ENCODE measurements at regions not wholly inside any gene's neighbourhood (a gene's known extent, or its start where the extent isn't known, plus 50 kb on each side); places are given as distances from the start of the nearest gene placed in this dataset.
"Not testable (repeated sequence)": the region's sequence is repeated elsewhere in the genome, so short reads cannot be mapped to it uniquely, and the experiment has no call there.

DNA sequence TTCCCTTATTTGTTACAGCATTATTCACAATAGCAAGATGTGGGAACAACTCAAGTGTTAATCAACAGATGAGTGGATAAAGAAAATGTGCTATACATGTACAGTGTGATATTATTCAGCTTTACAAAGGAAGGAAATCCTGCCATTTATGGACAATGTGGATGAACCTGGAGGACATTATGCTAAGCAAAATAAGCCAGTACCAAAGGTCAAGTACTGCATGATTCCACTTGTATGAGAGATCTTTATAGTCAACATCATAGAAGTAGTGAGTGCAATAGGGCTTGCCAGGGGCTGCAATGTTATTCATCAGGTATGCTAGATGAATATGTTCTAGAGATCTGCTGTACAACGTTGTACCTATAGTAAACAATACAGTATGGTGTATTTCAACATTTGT lies 138.5 kb upstream of the AGR3 start:
- no peak for DNase-seq

GRCh38 chr7:17021205-17021604 lies 139.4 kb upstream of the AGR3 start:
- DNase-seq = no peak

DNA sequence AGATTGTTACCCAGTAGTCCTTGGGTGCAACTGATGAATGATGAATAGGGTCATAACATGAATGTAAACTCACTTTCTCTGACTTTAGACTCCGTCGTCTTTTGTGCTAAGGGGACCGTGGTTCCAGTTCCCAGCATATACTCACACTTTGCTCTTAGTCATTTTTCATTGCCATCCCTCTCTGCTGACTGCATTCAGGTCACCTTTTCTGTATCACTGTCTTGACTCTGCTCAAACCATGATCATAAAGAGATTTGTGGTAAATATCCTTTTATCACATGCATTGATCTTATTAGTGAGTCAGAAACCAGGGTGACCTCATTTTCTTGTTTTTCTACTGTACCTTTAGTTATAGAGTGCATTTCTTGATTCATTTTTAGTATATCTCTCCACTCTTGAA lies 141.1 kb upstream of the AGR3 start:
- peak; percentile 17 to 20 for DNase-seq

DNA sequence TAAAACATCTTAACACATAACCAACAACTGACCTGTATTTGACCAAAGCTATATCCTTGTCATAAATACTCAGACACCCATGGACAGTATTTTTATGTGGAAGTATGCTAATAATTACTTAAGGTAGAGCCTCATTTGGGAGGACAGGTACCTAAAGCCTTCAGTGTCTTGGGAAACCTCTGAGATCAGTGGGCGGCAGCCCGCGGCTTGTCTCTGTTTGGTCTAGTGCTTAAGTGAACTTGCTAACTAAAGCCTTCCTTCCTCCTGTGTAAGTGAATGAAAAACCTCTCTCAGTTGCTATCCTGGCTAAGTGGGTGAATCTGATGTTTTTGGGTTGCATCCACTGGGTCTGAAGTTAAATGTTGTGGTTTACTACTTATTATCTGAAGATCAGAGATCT lies 144.5 kb upstream of the AGR3 start:
- no peak for DNase-seq

DNA sequence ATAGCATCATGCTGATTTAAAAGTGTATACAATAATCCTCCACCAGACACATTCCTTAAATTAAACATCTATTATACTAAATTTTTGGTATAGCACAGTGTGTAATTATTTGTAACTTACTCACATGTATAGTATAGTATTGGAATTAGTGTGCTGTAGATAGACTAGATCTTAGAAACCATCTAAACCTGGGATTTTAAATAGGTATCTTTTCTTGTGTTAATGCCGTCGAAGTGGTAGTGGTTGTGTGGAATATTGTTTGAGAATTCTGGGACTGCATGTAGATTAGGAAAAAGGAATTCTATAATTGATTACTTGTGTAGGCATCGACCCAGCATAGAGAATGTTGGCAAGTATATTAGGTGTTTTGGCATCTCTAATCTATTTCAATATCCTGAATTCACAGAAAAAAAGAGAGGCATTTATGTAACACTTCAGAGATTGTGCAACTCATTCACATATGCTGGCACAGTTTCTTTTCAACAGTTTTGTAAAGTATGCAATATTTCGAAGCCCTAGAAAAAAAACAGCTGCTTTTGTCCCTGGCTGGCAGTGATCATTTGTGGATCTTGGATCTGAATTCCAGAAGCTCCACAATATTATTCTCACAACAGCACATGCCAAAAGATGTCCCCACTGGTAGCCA lies 145.5 kb upstream of the AGR3 start:
- no peak for DNase-seq

- DNase-seq = no peak
Observed at GRCh38 chr7:17027789-17028152, 146.0 kb upstream of the AGR3 start.

GRCh38 chr7:17029150-17029549 lies 147.4 kb upstream of the AGR3 start:
- DNase-seq = no peak

- DNase-seq = no peak
Observed at GRCh38 chr7:17030559-17030958, 148.8 kb upstream of the AGR3 start.

DNA sequence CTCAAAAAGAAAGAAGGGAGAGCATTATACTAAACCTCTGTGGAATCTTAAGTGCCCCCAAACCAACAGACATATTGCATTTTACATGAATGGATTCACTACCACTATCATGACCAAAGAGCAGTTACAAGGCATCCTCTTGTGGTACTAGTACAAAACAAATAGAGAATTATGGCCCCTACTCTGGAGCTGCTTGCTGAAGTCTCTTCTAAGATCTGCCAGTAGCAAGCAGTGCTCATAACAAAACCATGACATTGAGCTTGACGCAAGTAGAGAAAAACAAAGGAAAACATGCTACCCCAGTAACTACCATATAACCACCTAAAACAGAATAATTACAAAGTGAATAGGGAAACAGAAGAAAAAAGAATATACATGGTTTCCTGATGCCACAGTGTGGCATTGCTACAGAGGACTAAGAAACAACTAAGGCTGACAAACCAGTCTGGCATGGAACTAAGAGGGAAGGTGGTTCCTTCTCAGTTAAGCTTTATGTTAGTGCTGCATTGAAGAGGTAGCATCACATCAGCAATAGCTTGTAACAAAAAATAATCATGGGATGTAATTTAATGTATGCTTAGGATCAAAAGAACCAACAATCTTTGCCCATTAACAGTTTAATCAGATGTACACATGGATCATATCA lies 150.2 kb upstream of the AGR3 start:
- no peak for DNase-seq

- no peak for DNase-seq
Observed at GRCh38 chr7:17033245-17033644, 151.5 kb upstream of the AGR3 start.

DNA sequence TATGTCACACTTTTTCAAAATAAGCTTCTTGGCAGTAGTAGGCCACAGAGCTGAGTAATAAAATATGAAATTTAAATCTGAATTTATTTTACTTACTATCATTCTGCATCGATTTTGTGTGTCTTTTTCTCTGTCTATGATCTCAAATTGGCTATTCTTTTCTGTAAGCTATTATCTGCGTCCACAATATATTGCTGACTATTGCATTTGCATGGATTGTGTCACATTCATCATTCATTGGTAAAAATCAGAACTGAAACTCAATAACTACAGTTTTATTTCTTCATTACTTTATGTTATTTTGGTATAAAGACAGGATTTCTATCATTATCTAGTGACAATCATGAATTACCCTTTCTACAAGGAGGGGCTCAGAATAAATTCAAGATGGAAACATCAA lies 154.8 kb upstream of the AGR3 start:
- no peak for DNase-seq

DNA sequence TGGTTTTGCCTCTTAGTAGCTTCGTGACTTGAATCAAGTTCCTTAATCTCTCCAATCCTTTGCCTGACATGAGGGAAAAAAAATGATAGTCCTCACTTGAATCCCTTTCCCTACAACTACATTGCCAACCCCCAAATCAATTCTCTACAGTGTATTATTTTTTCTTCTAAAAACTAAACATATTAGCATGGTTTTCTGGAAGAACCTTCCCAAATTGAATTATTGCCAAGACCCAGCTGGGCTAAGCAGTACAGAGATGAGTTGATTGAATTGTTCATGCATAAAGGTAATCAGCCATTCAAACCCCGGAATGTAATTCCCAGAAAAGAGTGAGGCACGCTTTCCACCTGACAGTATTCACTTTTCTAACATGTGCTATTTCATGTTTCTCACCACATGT lies 155.6 kb upstream of the AGR3 start:
- DNase-seq = no peak

GRCh38 chr7:17038160-17038782 lies 156.5 kb upstream of the AGR3 start:
- no peak for DNase-seq

- DNase-seq = no peak
Observed at GRCh38 chr7:17038783-17039170, 157.0 kb upstream of the AGR3 start.

GRCh38 chr7:17039372-17039771 lies 157.6 kb upstream of the AGR3 start:
- DNase-seq = no peak

- DNase-seq = no peak
Observed at GRCh38 chr7:17040716-17041115, 158.9 kb upstream of the AGR3 start.

GRCh38 chr7:17041324-17041723 lies 159.5 kb upstream of the AGR3 start:
- no peak for DNase-seq

- no peak for DNase-seq
Observed at GRCh38 chr7:17042211-17042610, 160.4 kb upstream of the AGR3 start.

GRCh38 chr7:17043012-17043877 lies 161.5 kb upstream of the AGR3 start:
- no peak for DNase-seq

GRCh38 chr7:17044396-17044795 lies 162.6 kb upstream of the AGR3 start:
- no peak for DNase-seq

DNA sequence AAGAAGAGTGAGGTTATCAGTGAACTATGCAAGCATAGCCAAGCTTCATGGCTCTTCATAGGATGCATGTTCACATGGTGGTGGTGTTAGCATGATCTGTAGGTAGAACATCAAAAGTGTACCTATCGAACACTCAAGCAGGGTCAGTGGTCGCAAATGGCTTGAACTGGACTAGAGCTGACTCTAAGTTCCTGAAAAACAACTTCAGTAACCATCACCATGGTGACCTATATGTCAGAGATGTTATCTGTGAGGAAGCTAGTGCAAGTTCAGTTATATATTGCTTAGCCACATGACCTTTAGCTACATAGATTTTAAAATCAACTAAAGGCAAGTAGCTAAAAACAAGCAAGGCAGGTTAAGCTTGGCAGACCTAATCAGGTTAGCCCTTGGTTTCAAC lies 163.1 kb upstream of the AGR3 start:
- no peak for DNase-seq

- DNase-seq = no peak
Observed at GRCh38 chr7:17046259-17046658, 164.5 kb upstream of the AGR3 start.

- no peak for DNase-seq
Observed at GRCh38 chr7:17046666-17047065, 164.9 kb upstream of the AGR3 start.

- DNase-seq = not testable (repeated sequence)
Observed at GRCh38 chr7:17053164-17053563, 171.4 kb upstream of the AGR3 start.

Data from activated CD4-positive, alpha-beta T cell treated with anti-CD3 and anti-CD28 coated beads, Interleukin-2, amount 50 U/mL, for 48 hours (primary cell).